ENCODE measurements at regions not wholly inside any gene's neighbourhood (a gene's known extent, or its start where the extent isn't known, plus 50 kb on each side); places are given as distances from the start of the nearest gene placed in this dataset.

DNA sequence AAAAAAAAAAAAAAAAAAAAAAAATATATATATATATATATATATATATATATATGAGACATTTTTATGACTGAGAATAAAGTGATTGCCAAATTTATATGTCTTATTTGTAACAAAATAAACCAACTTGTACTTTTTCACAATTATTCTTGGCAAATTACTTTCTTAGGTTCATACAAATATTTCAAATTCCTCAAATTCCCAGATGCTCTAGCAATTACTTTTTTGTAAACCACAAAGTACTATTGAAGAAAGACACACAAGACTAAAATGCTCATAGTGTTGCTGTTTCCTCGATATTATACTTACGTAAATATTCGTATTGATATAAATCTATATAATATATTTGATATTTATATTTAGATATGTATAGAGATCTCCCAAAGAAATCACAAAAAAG, 390.0 kb downstream of the FAT4 start:
- no peak for DNase-seq

DNA sequence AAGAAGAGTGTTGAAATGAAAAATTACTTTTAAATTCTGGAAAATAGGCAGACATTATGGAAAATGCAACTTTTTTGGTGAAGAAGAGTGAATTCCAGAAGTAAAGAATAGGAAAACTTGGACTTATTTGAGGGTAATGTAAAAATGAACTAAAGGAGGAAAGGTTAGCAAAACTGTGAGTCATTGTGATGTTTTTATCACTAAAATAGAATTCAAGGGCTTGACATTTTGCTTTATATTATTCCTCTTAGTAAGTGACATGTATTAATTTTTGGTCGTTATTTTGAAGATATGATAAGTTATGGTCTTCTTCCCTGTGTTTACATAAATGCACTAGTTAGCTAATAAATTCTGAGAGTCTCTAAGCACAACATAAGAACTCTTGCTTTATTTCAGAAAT, 390.9 kb downstream of the FAT4 start:
- no peak for DNase-seq

DNA sequence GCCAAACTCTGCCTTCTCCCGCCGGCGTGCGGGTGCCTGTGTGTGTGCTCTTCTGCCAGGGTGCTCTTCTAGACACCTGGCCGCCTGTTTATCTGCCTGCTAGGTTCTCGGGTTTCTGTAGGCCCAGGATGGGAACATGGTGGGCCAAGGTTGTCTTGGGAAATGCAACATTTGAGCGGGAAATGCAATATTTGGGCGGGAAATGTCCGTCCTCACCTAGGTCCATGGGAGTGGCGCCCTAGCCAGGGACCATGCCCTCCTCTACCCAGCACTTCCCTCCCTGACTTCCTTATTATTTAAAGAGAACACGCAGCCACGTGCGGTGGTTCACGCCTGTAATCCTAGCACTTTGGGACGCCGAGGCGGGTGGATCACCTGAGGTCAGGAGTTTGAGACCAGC, 392.6 kb downstream of the FAT4 start:
- DNase-seq, result no peak

DNA sequence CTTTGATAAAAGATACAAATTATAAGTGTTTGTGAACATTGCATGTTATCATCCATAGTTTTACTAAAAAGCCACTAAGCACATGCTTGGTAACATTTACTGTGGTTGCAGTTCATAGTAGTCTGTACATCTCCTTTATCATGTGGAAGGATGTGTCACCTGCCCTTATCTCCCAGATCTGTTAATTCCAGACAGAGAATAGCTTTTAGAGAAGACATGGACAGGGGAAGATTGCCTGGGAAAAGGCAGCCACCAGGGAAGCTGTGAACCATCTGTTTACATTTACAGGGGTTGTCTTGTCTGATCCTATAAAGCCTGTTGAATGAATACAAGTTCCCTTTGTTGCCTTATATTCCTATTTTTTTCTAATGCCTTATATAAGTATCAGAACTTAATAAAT, 396.0 kb downstream of the FAT4 start:
- no peak for DNase-seq

DNA sequence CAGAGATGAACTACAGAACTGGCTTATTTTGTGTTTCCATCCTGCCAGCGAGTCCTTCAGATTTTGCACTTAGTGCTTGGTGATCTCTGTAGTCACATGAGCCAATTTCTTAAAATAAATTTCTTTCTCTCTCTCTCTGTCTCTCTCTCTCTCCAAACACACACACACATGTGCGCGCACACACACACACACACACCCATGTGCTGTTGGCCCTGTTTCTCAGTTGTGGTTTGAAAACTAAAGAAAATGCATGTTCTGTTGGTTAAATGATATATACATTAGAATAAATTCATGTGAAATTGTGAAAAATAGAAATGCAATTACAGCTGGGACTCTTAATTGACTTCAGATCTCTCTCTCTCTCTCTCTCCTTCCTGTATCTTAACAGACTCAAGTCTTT, 399.3 kb downstream of the FAT4 start:
- no peak for DNase-seq

DNA sequence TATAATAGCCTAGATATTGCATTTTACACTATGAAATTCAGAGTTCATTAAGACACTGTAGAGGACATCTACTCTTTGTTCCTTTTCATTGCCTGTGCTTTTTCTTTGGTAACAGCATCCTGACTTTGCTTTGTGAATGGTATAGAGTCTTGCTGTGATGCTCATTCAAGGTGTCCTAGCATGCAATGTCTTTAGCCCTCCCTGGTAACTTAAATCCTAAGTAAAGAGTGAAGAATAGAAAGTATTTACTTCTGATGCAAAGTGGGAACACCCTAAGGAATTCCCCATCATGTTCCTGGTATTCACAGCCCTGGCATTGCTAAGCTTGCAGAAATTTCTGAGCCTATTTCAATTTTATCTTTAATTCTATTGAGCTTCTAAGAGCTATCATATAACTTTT, 400.1 kb downstream of the FAT4 start:
- DNase-seq, result no peak

DNA sequence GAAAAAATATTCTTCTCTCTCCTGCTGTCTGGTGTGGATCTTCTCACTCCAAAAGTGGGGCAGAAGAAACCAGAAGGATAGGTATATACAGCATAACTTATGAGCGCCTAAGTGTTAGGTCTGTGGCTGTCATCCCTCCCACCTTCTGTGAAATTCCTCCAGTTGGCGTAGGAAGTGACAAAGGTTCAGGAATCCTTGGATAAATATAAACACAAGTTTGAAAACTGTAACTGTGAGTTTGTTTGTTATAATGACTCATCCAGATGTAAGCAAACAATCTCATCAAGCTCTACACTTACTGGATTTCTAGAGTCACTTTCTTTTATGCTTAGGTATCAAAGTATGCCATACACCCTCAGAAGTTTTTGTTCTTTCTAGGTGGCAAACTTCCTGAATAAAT, 405.2 kb downstream of the FAT4 start:
- no peak for DNase-seq

DNA sequence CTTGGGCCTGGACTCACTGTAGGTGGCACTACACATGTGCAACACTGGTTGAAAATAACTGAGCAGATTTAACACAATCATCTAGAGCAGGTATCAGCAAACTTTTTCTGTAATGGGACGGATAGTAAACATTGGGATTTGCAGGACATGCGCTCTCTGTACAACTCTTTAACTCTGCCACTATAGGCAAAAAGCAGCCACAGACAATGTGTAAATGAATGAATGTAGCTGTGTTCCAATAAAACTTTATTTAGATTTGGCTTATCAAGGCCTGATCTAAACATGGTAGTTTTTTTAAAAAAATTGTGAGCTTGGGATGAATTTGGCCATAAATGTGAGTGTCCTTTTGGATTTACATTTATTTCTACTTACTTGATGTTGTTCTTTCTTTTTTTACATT, 407.3 kb downstream of the FAT4 start:
- no peak for DNase-seq

DNA sequence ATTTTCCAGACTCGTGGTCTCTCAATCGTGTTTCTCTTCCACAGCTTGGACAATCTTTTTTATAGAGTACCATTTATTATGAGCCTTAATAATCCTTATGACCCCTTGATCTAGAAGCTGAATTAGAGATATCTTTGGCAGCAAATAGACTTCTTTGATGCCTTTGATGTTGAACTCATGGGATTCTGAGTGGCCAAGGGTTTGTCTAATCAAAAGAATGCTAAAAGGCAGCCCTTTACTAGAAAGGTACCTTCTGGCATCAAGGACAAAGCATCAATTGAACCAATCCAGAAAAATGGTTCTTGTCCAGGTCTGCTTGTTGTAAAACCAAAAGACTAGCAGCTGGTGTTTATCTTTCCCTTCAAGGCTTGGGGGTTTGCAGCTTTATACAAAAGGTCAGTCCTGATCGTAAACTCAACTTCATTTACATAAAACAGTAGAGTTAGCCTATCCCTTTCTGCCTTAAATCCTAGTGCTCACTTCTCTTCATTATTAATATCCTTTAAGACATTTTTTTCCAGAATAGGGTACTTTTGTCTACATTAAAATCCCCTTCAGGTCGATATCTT, 411.3 kb downstream of the FAT4 start:
- DNase-seq, result no peak

DNA sequence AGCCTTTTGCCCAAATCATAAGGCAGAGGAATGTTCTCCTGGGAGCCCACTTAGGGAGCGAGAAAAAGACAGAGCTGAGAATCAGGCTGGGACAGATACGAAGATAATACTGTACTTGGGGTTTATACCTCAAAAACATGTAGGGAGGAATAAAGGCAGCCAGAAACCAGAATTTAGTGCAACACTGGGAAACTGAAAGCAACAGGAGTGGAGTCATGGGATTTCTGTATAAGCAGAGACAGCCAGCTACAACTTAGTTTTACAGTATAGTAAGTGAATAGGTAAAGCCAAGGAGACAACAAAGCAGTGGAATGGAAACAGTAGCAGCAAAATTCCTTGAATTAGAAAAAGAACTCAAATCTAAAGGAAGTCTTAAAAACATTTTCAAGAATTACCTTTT, 413.2 kb downstream of the FAT4 start:
- no peak for DNase-seq

DNA sequence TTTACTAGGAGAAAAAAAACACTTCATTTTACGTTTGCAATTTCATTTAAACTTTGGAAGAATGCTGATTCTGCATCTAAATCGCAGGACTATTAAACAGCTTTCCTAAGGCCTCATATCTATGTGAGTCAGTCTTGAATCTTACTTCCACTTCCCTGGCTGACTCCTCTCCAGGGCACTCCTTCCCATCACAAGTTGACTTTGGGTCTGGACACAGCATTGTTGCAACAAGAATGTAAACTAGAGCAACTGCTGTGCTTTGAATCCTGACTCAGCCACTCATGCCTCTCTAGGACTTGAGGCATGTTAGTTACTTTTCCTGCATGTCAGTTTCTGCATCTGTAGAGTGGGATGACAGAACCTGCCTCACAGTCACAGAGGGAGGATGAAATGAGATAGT, 413.8 kb downstream of the FAT4 start:
- no peak for DNase-seq

DNA sequence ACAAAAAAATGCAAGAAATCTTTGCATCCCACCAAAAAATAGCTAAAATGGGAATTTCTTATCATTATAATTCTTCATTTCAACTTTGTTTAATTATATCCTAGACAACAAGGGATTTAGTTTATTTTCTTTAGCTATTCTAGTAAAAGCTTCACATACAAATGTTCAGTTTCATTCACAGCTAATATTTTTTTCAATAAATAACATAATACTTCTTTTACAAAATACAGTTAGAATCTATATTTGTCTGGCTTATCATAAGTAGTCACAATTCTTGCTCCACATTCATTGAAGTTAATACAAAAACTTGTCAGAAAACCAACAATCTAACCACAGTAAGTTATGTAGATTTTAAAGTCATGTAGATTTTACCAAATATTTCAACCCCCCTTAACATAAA, 414.4 kb downstream of the FAT4 start:
- no peak for DNase-seq

DNA sequence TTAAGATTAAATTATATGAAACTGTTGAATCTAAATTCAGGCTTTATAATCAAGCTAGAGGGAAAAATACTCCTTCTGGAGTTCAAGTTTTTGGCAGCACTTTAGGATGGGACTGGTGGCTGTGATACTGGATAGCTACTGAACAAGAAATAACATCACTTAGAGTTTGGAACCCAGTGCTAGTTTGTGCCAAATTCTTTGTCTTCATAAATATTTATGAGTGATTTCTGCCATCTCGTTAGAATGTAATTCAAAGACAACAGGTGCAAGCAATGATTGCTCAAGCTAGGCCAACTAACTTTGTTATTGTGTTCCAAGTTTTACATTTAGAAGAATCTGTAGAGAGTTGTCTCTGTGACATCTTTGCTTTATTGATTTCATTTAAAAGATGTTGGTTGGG, 417.9 kb downstream of the FAT4 start:
- DNase-seq, result no peak

DNA sequence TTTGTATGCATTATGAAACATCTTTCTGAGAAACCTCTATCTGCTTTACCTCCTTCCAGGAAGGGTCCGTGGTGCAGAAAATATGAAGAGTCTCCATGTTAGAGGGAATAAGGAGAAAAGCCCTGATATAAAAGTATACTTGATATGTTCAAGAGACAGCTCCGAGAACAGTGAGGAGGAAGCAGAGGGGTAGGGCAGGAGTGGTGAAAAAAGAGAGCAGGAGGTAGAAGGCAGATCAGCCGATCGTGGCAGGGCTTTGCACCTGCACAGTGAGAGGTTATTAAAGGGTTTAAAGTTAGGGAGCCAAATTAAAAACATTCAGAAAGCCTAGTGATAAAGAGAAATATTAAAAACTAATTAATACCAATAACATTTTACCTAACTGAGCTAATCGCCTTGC, 419.7 kb downstream of the FAT4 start:
- DNase-seq, result no peak

DNA sequence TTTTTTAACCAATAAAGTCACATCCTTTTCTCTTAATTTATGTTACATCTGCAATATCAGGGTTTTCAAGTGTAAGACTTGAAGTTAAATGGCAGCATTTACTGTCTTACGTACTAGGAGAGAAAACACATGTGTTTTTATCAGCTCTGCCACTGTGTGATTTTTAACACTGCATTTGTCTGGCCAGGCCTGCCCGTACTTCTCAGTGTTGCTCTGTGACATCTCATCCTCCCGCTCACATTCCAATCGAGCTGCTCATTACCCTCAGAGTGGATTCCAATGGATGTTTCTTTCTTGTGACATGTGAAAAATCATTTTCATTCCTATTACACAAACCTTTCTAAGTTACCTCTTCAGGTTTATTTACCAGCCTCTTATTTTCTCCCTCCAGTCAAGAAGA, 420.3 kb downstream of the FAT4 start:
- DNase-seq, result no peak

DNA sequence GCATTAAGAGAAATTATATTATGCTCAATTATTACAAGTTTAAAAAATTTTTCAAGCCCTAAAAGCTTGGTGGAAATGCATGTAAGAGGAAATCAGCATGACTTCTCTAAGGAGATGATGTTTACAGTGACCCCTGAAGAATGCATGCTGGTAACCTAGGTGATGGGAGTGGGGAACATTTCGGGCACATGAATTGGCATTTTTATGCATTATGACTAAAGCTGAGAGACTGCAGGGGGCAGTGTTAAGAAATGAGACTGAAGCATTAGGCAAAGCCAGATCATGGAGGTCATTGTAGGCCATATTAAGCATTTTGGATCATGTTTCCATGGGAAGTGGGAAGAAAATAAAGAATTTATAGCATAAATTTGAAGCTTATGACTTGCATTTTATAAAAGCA, 421.3 kb downstream of the FAT4 start:
- no peak for DNase-seq

DNA sequence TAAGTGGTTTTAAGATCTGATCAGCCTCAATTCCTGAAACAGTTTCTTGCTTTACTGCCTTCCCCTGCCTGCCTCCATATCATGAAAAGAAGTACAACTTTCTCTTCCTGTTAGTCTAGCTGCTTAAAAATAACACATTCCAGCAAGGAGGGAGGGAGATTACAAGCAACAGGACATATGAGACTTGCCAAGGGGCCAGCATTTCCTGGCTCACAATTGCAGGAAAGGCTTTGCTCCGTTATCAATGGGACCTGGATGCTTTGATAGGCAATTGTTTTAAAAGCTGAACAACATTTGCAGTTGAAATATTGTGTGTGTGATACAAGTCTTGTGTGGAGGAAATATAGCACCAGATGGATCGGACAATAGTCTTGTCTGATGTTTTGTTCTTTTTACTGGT, 425.0 kb downstream of the FAT4 start:
- no peak for DNase-seq

DNA sequence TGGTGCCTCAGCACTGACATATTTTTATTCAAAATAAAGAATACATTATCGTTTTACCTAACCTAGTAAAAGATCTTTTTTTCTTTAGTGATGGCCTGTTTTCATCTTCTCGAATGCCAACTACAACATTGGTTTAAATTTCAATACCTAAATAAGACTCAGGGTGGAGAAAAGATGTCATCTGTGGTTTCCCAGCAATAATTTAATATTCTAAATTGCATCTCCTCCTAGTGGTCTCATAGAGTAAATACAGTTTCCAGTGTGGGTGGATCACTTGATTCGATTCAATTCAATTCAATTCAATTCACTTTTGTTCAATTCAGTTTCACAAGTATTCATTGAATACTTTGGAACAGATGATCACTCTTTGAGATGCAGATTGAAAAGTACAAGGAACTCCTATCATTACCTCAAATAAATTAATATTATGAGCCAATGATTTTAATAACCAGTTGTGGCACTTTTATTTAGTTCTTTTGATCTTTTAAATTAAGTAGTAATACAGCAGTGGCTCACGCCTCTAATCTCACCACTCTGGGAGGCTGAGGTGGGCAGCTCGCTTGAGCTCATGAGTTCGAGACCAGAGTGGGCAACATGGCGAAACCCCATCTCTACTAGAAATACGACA, 427.2 kb downstream of the FAT4 start:
- DNase-seq, result no peak

DNA sequence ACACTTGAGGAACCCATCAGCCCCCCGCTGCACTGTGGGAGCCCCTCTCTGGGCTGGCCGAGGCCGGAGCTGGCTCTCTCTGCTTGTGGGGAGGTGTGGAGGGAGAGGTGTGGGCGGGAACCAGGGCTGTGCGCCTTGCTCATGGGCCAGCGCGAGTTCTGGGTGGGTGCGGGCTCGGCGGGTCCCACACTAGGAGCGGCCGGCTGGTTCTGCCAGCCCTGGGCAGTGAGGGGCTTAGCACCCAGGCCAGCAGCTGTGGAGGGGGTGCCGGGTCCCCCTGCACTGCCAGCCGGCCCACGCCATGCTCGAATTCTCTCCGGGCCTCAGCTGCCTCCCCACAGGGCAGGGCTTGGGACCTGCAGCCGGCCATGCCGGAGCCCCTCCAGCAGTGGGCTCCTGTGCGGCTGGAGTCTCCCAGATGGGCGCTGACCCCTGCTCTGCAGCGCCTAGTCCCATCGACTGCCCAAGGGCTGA, 430.2 kb downstream of the FAT4 start:
- DNase-seq, result no peak

DNA sequence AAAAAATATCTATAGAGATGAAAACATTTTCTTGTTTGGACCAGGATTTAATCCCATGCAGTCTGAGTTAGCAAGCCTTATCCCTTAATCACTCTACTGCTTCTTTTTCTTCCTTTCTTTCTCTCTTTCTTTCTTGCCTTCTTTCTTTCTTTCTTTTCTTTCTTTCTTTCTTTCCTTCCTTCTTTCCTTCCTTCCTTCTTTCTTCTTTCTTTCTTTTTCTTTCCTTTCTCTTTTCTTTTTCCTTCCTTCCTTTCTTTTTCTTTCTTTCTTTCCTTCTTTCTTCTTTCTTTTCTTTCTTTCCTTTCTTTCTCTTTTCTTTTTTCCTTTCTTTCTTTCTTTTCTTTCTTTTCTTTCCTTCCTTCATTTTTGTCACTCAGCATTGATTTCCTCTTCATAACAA, 434.6 kb downstream of the FAT4 start:
- DNase-seq, result no peak

DNA sequence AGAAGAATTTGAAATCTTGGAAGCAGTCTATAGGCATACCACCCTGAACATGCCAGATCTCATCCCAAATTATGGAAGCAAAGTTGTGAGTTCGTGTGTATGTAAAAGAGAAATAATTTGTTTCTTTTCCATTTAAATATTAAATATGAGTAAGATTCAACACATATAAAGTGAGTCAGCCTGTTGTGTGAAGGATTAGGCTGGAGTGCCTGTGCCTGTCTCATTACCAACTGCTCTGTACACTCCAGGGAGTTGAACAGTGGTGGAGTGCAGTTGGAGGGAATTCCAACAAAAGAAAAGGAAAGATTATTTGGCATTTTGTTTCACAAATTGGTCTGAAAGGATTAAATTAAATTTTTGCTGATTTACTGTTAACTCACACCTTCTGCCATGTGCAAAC, 435.6 kb downstream of the FAT4 start:
- DNase-seq, result no peak

DNA sequence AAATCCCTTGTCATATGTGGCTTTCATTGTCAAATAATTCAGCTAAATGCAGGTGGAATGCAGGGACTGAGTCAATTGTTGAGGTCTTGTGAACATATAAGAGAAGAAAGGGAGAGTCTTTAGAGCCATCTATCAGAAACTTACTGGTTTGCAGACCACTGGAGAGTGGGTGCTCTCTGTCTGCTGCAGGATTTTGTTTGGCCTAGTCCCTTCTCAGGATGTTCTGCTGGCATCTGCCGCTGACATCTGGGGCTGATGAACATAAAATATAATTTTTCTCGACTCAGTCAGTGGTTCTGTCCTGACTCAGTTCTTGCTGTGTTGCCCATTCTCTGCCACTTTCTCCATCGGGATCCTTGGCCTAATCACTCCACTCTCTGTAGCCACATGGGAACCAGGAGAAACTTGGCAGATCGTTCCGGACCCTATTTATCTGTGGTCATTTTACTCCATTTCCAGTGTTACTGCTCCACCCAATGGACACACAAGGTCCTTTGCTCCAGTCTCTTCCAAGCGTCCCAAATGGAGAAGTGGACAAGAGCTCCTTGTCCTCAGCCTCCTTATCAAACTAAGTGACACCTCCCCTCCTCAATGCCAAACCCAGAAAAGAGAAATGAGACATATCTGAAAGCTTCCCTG, 436.2 kb downstream of the FAT4 start:
- no peak for DNase-seq

DNA sequence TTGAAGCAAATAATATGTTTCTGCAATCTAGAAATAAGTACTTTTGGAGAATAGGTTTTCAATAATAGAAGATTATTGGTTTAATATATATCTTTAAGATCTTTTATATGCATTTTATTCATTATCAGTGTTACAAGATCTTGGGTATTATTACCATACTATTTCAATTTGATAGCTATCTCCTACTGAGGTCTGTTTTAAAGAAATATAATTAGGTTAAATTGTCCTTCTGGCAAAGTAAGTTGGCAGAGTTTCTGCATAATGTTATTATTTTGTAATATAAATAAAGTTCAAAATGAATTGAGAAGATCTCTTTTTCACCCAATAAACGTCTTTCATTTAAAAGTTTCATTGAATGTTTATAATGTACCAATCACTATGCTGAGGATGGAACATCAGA, 443.7 kb downstream of the FAT4 start:
- DNase-seq, result no peak

DNA sequence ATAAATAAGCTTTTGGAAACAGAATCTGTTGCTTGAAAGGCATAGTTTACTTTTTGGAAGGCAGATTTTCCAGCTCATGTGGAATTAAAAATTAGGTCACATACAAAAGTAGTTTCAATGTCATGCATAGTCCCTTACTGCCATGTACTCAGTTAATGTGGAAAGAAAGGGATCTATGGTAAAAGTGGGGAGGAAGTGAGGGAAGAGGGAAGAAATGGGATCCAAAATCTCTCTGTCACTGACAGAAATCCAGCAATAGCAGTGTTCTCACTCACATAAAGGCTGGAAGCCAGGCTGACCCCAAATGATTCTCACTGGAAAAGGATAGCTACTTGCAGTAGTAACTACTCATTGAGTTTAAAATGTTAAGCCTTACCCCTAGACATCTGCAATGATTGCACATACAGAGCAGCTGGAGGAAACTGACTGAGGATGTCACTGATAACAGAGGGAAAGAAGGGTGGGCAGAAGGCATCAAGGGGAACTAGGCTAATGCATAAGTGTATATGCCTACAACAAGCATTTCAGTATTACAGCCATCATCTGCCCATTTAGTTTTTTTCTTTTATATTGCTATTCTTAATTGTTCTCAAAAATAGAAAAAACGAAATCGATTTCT, 445.6 kb downstream of the FAT4 start:
- DNase-seq, result no peak

DNA sequence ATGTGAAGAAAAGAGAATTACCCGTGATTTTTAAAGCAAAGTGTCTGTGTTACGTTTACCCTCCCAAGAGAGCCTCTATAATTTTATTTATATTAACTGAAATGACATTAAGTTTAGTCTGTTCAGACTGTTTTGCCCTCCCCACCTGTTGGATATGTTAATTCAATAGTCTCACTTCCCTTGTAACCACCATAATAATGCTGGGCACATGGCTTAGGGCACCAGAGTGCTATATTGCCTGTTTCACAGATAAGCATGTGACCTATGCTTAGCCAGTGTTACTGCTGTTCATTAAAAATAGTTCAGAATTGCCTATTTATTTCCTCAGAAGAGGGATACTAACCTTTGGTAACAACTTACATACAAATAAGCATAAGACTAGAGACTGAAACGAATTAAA, 446.2 kb downstream of the FAT4 start:
- DNase-seq, result no peak

Data from NCI-H1048 (cell line).